ENCODE measurements at regions not wholly inside any gene's neighbourhood (a gene's known extent, or its start where the extent isn't known, plus 50 kb on each side); places are given as distances from the start of the nearest gene placed in this dataset.

DNA sequence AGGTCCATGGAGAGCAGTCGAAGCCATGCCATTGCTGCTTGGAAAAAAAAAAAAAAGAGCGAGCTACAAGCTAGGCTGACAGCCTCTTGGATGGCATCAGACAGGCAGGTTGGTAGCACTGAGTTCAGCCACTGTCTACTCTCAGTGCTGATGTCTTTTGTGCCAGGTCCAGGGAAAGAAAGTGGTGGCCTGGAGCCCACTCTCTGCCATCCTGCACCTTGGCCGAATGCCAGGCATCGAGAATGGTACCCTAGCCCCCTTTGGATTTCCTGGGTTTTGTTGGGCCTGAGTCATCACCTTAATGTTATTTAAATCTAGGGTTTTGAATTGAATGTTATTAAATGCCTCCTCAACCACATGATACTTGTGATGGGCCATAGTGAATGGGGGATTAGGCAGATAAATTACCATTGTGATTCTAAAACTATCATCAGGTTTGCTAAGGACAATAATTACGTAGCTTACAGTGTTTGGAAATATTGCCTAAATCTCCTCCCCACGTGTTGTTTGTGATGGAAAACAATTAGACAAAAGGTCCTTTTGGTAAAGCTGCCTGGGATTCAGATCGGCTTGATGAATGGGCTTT lies 195.7 kb upstream of the GPR26 start:
- TF ChIP-seq NANOG (IDR thresholded peaks at IDR 0.05; ENCODE audit: insufficient read depth, low read depth, low read length, poor library complexity, severe bottlenecking) (peak; percentile 6), JUN (IDR thresholded peaks at IDR 0.05; ENCODE audit: low read depth, low read length) (no peak)
- H3K23me2 ChIP-seq (ENCODE audit: low read depth, low read length): peaks cover 3% of the 10 kb centered on the region; the same call in 1 of the 2 replicates
- no peaks in the 10 kb centered on the region; a peak in 2 of 7 replicates for H3K27me3 ChIP-seq (replicated peaks in 1 of 4; ENCODE audit: control insufficient read depth in 3 of 4, extremely low read depth in 1 of 4, insufficient read depth in 3 of 4, low read length in 3 of 4)
- peak overlapping the region; percentile 74 for H2BK120ac ChIP-seq (replicated peaks; ENCODE audit: low read depth, low read length)
- ChIA-PET CTCF (ENCODE audit: partially characterized antibody) (interaction anchor here (1.4 kb wide), 1 partner anchor 16 kb away, joined by 3 read pairs; no protein-coding TSS in a partner anchor), POLR2A (ENCODE audit: partially characterized antibody) (no interaction called here)
- H2BK5ac ChIP-seq (ENCODE audit: low read depth, low read length): no peak overlapping the region
- H3K18ac ChIP-seq (ENCODE audit: extremely low read depth, low read length): peak overlapping the region; percentile 81; the same call in 1 of the 2 replicates
- no peak for DNase-seq (ENCODE audit: low read depth in 1 of 2, low spot score in 2 of 2)
- WGBS, 2 experiments (ENCODE audit: extremely low coverage in 1 of 2, insufficient coverage in 1 of 2, insufficient read length in 1 of 2, insufficient replicate concordance in 2 of 2, low coverage in 1 of 2, low lambda C conversion rate in 2 of 2, missing lambda C conversion rate in 1 of 2): 55% methylated on average over 7 of the region's 7 CpGs; no CpG with 5 or more reads in 1 of the 2 experiments
- H3K4me2 ChIP-seq (ENCODE audit: insufficient read depth in 1 of 2, low read depth in 2 of 2, low read length in 2 of 2): no peak overlapping the region; a peak in 1 of 4 replicates
- no peak overlapping the region; the same call in 1 of the 2 replicates for H4K8ac ChIP-seq (ENCODE audit: extremely low read depth, insufficient read depth, low read length)
- peaks cover 0 to 14% (median 5%) of the 10 kb centered on the region in 4 experiments; a peak in 5 of 7 replicates for H3K4me1 ChIP-seq (replicated peaks in 1 of 4; ENCODE audit: control insufficient read depth in 3 of 4, insufficient read depth in 4 of 4, low read length in 3 of 4)
- H2AFZ ChIP-seq (ENCODE audit: low read length): no peak overlapping the region
- no peak overlapping the region for H4K5ac ChIP-seq (ENCODE audit: insufficient read length, low read depth, low read length)
- no peak for FAIRE-seq
- no peak overlapping the region for H2BK15ac ChIP-seq (ENCODE audit: low read length)
- H3K4me3 ChIP-seq (ENCODE audit: extremely low read depth in 1 of 4, insufficient read depth in 2 of 4, low read depth in 3 of 4, low read length in 4 of 4): no peak overlapping the region
- no peak overlapping the region for H3K56ac ChIP-seq (replicated peaks; ENCODE audit: insufficient read length, low read depth, low read length)
- H3K14ac ChIP-seq (ENCODE audit: insufficient read length): no peak overlapping the region
- H2AK5ac ChIP-seq (ENCODE audit: low read depth, low read length): no peak overlapping the region
- peak overlapping the region; percentile 22 for H3K4ac ChIP-seq (replicated peaks; ENCODE audit: insufficient read length, low read depth, low read length)
- no peaks in the 10 kb centered on the region for H3K36me3 ChIP-seq (ENCODE audit: control insufficient read depth in 2 of 4, insufficient read depth in 4 of 4, low read length in 3 of 4)
- no peak overlapping the region for H3K27ac ChIP-seq (ENCODE audit: low read depth, low read length)
- no peak overlapping the region for H3K23ac ChIP-seq (ENCODE audit: insufficient read length)
- H3K9me3 ChIP-seq (ENCODE audit: insufficient read depth in 2 of 2, low read depth in 1 of 2, low read length in 1 of 2): no peaks in the 10 kb centered on the region
- H3K79me2 ChIP-seq (ENCODE audit: control insufficient read depth in 1 of 2, insufficient read depth in 2 of 2, low read length in 2 of 2): no peaks in the 10 kb centered on the region
- peak overlapping the region; percentile 5 for H4K91ac ChIP-seq (replicated peaks; ENCODE audit: insufficient read length, low read length)
- no peaks in the 10 kb centered on the region for H3K79me1 ChIP-seq (ENCODE audit: low read depth, low read length)
- no peaks in the 10 kb centered on the region for H4K20me1 ChIP-seq (replicated peaks in 1 of 2; ENCODE audit: control insufficient read depth in 1 of 2, insufficient read depth in 2 of 2, low read length in 2 of 2)
- H2BK12ac ChIP-seq (ENCODE audit: low read depth, low read length): peak overlapping the region; percentile 41
- no peak overlapping the region; the same call in 1 of the 2 replicates for H2BK20ac ChIP-seq (ENCODE audit: low read length)
- H3K9ac ChIP-seq (replicated peaks in 1 of 4; ENCODE audit: extremely low read depth in 1 of 4, low read depth in 3 of 4, low read length in 3 of 4): no peak overlapping the region

Measured in H1 (cell line).